ENCODE measurements at regions not wholly inside any gene's neighbourhood (a gene's known extent, or its start where the extent isn't known, plus 50 kb on each side); places are given as distances from the start of the nearest gene placed in this dataset.

DNA sequence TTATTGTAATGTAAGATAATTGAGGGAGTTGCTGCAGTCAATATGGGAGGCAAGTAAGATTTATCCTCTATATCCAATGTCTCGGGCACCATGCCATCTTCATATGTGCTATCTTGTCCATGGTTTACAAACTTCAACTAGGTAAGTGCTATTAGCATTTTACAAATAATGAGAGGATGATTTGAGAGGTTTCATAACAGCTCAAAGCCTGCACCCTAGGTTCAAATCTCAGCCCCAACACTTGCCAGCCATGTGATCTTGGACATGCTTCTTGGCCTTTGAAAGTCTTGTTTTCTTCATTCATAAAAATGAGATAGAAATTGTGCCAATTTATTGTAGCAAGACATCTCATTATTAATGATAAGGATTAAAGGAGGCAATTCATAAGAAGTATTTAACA, 108.8 kb downstream of the RND3 start:
- Histone ChIP-seq H3K79me2 (ENCODE audit: control insufficient read depth, insufficient read depth, low read length) (no peaks in the 10 kb centered on the region), H3K27ac (ENCODE audit: extremely low read depth, low read depth, low read length) (no peak overlapping the region), H3K27me3 (ENCODE audit: control insufficient read depth in 2 of 2, insufficient read depth in 2 of 2, low read length in 2 of 2) (no peaks in the 10 kb centered on the region), H4K20me1 (replicated peaks; ENCODE audit: control insufficient read depth, insufficient read depth, low read length) (no peaks in the 10 kb centered on the region), H3K9me1 (ENCODE audit: control insufficient read depth, insufficient read depth, low read length) (no peaks in the 10 kb centered on the region), H3K36me3 (ENCODE audit: control insufficient read depth, insufficient read depth, low read length) (no peaks in the 10 kb centered on the region), H3K4me1 (replicated peaks in 1 of 2; ENCODE audit: control insufficient read depth in 2 of 2, insufficient read depth in 2 of 2, low read length in 2 of 2) (no peaks in the 10 kb centered on the region), H3K4me2 (ENCODE audit: insufficient read depth, low read length) (no peak overlapping the region), H3K9ac (ENCODE audit: insufficient read depth in 1 of 2, low read depth in 2 of 2, low read length in 2 of 2) (no peak overlapping the region), H2AFZ (ENCODE audit: low read depth, low read length) (no peak overlapping the region), H3K4me3 (no peak overlapping the region), H3K9me3 (replicated peaks; ENCODE audit: control insufficient read depth, insufficient read depth, low read depth, low read length) (no peaks in the 10 kb centered on the region)
- ChIA-PET CTCF (ENCODE audit: low intra/inter-chr PET ratio) (no interaction called here), POLR2A (no interaction called here)
- in situ Hi-C loops (cut with MboI), result no loop called here
- TF ChIP-seq, protein P1, sequence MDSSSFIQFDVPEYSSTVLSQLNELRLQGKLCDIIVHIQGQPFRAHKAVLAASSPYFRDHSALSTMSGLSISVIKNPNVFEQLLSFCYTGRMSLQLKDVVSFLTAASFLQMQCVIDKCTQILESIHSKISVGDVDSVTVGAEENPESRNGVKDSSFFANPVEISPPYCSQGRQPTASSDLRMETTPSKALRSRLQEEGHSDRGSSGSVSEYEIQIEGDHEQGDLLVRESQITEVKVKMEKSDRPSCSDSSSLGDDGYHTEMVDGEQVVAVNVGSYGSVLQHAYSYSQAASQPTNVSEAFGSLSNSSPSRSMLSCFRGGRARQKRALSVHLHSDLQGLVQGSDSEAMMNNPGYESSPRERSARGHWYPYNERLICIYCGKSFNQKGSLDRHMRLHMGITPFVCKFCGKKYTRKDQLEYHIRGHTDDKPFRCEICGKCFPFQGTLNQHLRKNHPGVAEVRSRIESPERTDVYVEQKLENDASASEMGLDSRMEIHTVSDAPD (CRISPR knock-in tag; IDR thresholded peaks at IDR 0.05), result no peak
- no peak for TF ChIP-seq SMAD2 (IDR thresholded peaks at IDR 0.05; ENCODE audit: low read depth, low read length)
- TF ChIP-seq SP1 (CRISPR knock-in tag; IDR thresholded peaks at IDR 0.05), result no peak
- TF ChIP-seq CHD2 (IDR thresholded peaks at IDR 0.05; ENCODE audit: low read depth, low read length), result no peak
- no peak for TF ChIP-seq RCOR1 (IDR thresholded peaks at IDR 0.05; ENCODE audit: borderline replicate concordance in 1 of 2, low read depth in 2 of 2, low read length in 2 of 2)
- TF ChIP-seq STAT5B (CRISPR knock-in tag; IDR thresholded peaks at IDR 0.05), result no peak
- TF ChIP-seq ZNF239 (CRISPR knock-in tag; IDR thresholded peaks at IDR 0.05), result no peak
- no peak for TF ChIP-seq HOMEZ (CRISPR knock-in tag; IDR thresholded peaks at IDR 0.05)
- WGBS (ENCODE audit: insufficient coverage, low coverage, missing lambda C conversion rate), result 0% methylated on average over 1 of the region's 1 CpG
- DNase-seq (ENCODE audit: extremely low read depth in 1 of 4, low spot score in 3 of 4) (no peak), FAIRE-seq (no peak), ATAC-seq (no peak)
- no TSS peak for BruUV-seq (replicated peaks)
- intact Hi-C loops (cut with micrococcal nuclease), result no loop called here

Data from K562 (cell line).